PC-3 (cell line): ENCODE measurements at regions not wholly inside any gene's neighbourhood (a gene's known extent, or its start where the extent isn't known, plus 50 kb on each side); places are given as distances from the start of the nearest gene placed in this dataset.

Source experiments
- ATAC-seq: fragments of 200-7000 bp; cut with Tn5 transposase; 2 replicates; pipeline ENCODE4 v1.9.1; 2020; ENCODE audit warnings: mild to moderate bottlenecking, moderate library complexity
- BruUV-seq: library from RNA; stranded (reverse); fragments of 400-500 nt; replicated peaks from 2 replicates; lab custom pipeline; 2021; lab: Mats Ljungman, UMichigan
- CTCF ChIA-PET: fragments of 300-600 bp; sonication (Branson Sonifier 250); formaldehyde crosslinking; loops from one replicate; lab custom pipeline; 2022; ENCODE audit warnings: antibody characterized with exemption; lab: Charles Lee
- POLR2A ChIA-PET: fragments of 300-600 bp; sonication (Branson Sonifier 250); formaldehyde crosslinking; loops from one replicate; lab custom pipeline; 2022; ENCODE audit warnings: antibody characterized with exemption; ENCODE audit not compliant: unreplicated experiment; lab: Charles Lee
- DNase-seq: peaks from one replicate; pipeline ENCODE4 v3.0.0-alpha.2; 2015
- H2AFZ ChIP-seq: fragments of 300-600 bp; sonication (generic); 2 replicates; pipeline ENCODE4 v1.6.0; 2016; ENCODE audit warnings: antibody characterized with exemption, low read length
- H3F3A ChIP-seq: fragments of 300-600 bp; sonication (generic); one replicate; pipeline ENCODE4 v1.6.0; 2017; ENCODE audit warnings: antibody characterized with exemption, low read length, control low read depth, mild to moderate bottlenecking; ENCODE audit not compliant: unreplicated experiment
- H3K27ac ChIP-seq: fragments of 300-600 bp; sonication (generic); 2 replicates; pipeline ENCODE4 v1.5.1; 2016; ENCODE audit warnings: mild to moderate bottlenecking, low read length
- H3K27me3 ChIP-seq: fragments of 300-600 bp; sonication (generic); 2 replicates; pipeline ENCODE4 v1.6.1; 2016; ENCODE audit warnings: low read length, mixed read lengths
- H3K36me3 ChIP-seq: fragments of 300-600 bp; sonication (generic); 2 replicates; pipeline ENCODE4 v1.6.1; 2016; ENCODE audit warnings: low read depth, mixed run types, low read length, mixed read lengths
- H3K4me1 ChIP-seq: fragments of 300-600 bp; sonication (generic); 2 replicates; pipeline ENCODE4 v1.5.1; 2016; ENCODE audit warnings: low read length; ENCODE audit not compliant: insufficient read depth
- H3K4me2 ChIP-seq: fragments of 300-600 bp; sonication (generic); 2 replicates; pipeline ENCODE4 v1.6.0; 2016; ENCODE audit warnings: low read length
- H3K4me3 ChIP-seq: fragments of 300-600 bp; sonication (generic); 2 replicates; pipeline ENCODE4 v1.5.1; 2016; ENCODE audit warnings: mild to moderate bottlenecking, low read length, mixed read lengths
- H3K79me2 ChIP-seq: fragments of 300-600 bp; sonication (generic); 2 replicates; pipeline ENCODE4 v1.6.1; 2017; ENCODE audit warnings: low read length, mixed read lengths
- H3K9ac ChIP-seq: fragments of 300-600 bp; sonication (generic); 2 replicates; pipeline ENCODE4 v1.6.0; 2016; ENCODE audit warnings: mild to moderate bottlenecking, low read length
- H3K9me2 ChIP-seq: fragments of 300-600 bp; sonication (generic); replicated peaks from 2 replicates; pipeline ENCODE4 v1.6.1; 2016; ENCODE audit warnings: mixed run types, low read length, mixed read lengths
- H3K9me3 ChIP-seq: fragments of 300-600 bp; sonication (generic); 2 replicates; pipeline ENCODE4 v1.6.1; 2016; ENCODE audit warnings: low read length, mixed read lengths
- H4K20me1 ChIP-seq: fragments of 300-600 bp; sonication (generic); 2 replicates; pipeline ENCODE4 v1.6.1; 2016; ENCODE audit warnings: low read length, mixed read lengths
- EZH2 ChIP-seq: fragments of 300-600 bp; sonication (generic); IDR thresholded peaks from one replicate; pipeline ENCODE4 v1.6.1; 2017; ENCODE audit warnings: antibody characterized with exemption, mild to moderate bottlenecking, low read length; ENCODE audit not compliant: unreplicated experiment
- EZH2phosphoT487 ChIP-seq: fragments of 300-600 bp; sonication (generic); IDR thresholded peaks from 2 replicates; pipeline ENCODE4 v1.6.1; 2018; ENCODE audit warnings: mild to moderate bottlenecking, antibody characterized with exemption, low read length, borderline replicate concordance
- intact Hi-C: fragments of 100-400 bp; cut with micrococcal nuclease; formaldehyde crosslinking; loops from 2 replicates; pipeline ENCODE4 v1.9.0; 2023
- TF ChIP-seq, protein P1 (sequence below): fragments of 300-600 bp; sonication (generic); conservative IDR thresholded peaks from 2 replicates; pipeline ENCODE4 v1.5.1; 2017; ENCODE audit warnings: antibody characterized with exemption, low read depth, mild to moderate bottlenecking, low read length

DNA sequence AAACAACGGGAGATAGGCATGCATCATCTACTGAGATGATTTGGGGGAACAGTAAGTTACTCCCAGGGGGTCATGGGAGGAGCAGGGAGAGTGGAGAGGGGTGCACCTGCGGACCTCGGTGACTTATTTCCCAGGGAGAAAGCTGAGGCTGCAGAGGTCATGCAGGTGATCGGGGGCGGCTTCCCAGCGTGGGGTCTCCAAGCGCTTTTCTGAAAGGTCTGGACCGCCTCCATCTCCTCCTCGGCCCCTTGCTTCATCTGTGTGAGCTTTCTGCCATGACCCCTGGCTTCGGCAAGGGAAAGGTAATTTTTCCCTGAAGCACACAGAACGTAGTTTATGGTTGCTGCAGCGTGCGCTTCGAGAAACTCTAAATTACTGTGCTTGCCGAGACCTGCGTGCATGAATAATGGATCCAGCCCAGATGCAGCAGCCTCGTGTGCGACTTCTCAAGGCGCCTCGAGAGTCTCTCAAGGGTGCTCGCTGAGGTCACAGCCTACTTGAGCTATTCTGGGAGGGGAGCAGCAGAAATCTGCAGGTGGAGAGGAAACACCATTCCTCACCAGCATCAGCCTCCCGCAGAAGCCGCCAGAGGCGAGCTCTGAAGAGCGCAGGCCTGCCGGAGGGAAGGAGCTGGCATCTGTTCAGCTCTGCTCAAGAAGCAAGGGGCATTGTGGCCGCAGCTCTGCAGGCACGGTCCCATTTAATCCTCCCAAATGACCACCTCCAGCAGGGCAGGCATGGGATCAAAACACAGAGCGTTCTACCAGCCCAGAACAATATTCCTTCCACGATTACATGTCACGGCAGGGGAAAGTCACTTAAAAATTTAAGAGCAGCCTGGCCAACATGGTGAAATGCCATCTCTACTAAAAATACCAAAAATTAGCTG is 308.4 kb upstream of the MYT1L start:
- H2AFZ ChIP-seq, result no peak overlapping the region
- no peaks in the 10 kb centered on the region for H3K79me2 ChIP-seq
- no peaks in the 10 kb centered on the region for H3K9me3 ChIP-seq
- no peak overlapping the region for H3K4me2 ChIP-seq
- peaks cover 26% of the 10 kb centered on the region for H3K27me3 ChIP-seq
- H3K9me2 ChIP-seq, result no peaks in the 10 kb centered on the region
- DNase-seq (no peak), ATAC-seq (no peak)
- TF ChIP-seq EZH2 (no peak), EZH2phosphoT487 (no peak)
- TF ChIP-seq, protein P1, sequence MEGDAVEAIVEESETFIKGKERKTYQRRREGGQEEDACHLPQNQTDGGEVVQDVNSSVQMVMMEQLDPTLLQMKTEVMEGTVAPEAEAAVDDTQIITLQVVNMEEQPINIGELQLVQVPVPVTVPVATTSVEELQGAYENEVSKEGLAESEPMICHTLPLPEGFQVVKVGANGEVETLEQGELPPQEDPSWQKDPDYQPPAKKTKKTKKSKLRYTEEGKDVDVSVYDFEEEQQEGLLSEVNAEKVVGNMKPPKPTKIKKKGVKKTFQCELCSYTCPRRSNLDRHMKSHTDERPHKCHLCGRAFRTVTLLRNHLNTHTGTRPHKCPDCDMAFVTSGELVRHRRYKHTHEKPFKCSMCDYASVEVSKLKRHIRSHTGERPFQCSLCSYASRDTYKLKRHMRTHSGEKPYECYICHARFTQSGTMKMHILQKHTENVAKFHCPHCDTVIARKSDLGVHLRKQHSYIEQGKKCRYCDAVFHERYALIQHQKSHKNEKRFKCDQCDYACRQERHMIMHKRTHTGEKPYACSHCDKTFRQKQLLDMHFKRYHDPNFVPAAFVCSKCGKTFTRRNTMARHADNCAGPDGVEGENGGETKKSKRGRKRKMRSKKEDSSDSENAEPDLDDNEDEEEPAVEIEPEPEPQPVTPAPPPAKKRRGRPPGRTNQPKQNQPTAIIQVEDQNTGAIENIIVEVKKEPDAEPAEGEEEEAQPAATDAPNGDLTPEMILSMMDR, result no peak
- intact Hi-C loops, result no loop called here
- H3K9ac ChIP-seq, result no peak overlapping the region
- no peak overlapping the region for H3K4me3 ChIP-seq
- POLR2A ChIA-PET, result no interaction called here
- H3K27ac ChIP-seq, result no peak overlapping the region
- no peaks in the 10 kb centered on the region for H3K4me1 ChIP-seq
- H3F3A ChIP-seq, result no peaks in the 10 kb centered on the region
- no peaks in the 10 kb centered on the region for H3K36me3 ChIP-seq
- BruUV-seq, result no TSS peak
- CTCF ChIA-PET, result no interaction called here
- H4K20me1 ChIP-seq, result no peaks in the 10 kb centered on the region

DNA sequence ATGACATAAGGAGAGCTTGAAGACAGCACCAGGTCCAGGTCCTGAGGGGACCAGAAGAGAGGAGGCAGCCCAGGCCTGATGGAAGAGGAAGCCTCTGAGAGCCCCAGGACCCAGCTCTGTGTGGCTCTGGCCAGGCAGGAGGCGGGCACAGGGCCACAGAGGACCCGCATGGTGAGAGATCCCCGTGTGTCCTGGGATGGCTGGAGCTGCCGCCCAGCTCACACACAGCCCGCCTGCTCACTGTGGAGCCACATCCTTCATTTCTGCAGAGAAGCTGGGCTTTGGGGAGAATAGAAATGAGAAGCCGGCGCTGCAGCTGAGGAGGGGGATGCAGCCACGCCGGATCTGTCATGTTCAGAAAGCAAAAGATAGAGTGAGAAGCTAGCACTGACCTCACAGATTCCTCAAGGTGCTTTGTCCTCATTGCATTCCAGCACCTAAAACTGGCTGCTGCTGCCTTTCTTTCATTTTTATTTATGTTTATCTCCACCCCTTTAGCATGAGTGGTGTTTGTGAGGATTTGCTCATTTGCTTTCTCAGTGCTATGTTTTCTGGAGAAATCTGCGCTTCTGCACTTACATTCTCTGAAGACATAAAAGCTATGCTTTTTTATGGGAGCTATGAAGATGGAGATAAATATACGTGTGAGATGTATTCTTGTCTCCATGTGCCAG is 307.6 kb upstream of the MYT1L start:
- Histone ChIP-seq H3F3A (no peaks in the 10 kb centered on the region), H4K20me1 (no peaks in the 10 kb centered on the region), H3K9me3 (no peaks in the 10 kb centered on the region), H3K4me2 (no peak overlapping the region), H2AFZ (no peak overlapping the region), H3K27me3 (peaks cover 26% of the 10 kb centered on the region), H3K9me2 (no peaks in the 10 kb centered on the region), H3K4me1 (no peaks in the 10 kb centered on the region), H3K4me3 (no peak overlapping the region), H3K27ac (no peak overlapping the region), H3K79me2 (no peaks in the 10 kb centered on the region), H3K9ac (no peak overlapping the region), H3K36me3 (no peaks in the 10 kb centered on the region)
- intact Hi-C loops, result no loop called here
- no TSS peak for BruUV-seq
- ATAC-seq (no peak), DNase-seq (no peak)
- TF ChIP-seq EZH2 (no peak), EZH2phosphoT487 (no peak)
- TF ChIP-seq, protein P1, result no peak
- ChIA-PET POLR2A (no interaction called here), CTCF (no interaction called here)

DNA sequence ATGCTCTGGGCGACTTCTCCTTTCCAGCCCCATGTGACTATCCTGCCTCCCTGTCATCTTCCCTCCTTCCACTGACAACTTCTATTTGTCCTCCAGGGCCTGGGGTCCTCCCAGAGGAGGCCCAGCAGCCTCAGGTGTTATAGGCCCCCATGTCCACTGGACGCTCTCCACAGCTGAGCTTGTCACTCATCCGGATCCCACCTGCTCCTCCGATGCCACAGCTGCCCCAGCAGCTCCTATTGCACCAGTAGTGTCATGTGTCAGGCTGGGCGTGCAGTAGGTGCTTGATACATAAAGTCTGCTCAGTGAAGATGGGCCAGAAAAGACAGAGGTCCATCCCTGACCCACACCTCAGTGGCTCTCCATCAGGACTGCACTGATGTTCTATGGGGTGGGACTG is 305.7 kb upstream of the MYT1L start:
- Histone ChIP-seq H3K4me1 (no peaks in the 10 kb centered on the region), H4K20me1 (no peaks in the 10 kb centered on the region), H3K36me3 (no peaks in the 10 kb centered on the region), H3K9me2 (no peaks in the 10 kb centered on the region), H3K79me2 (no peaks in the 10 kb centered on the region), H3K9me3 (no peaks in the 10 kb centered on the region), H3F3A (no peaks in the 10 kb centered on the region), H3K4me2 (no peak overlapping the region), H3K27ac (no peak overlapping the region), H3K4me3 (no peak overlapping the region), H3K27me3 (peaks cover 26% of the 10 kb centered on the region), H2AFZ (no peak overlapping the region), H3K9ac (no peak overlapping the region)
- no peak for ATAC-seq
- no TSS peak for BruUV-seq
- intact Hi-C loops, result no loop called here
- ChIA-PET CTCF (no interaction called here), POLR2A (no interaction called here)
- DNase-seq, result no peak
- no peak for TF ChIP-seq EZH2phosphoT487
- no peak for TF ChIP-seq EZH2
- TF ChIP-seq, protein P1, result no peak
